ENCODE measurements at regions not wholly inside any gene's neighbourhood (a gene's known extent, or its start where the extent isn't known, plus 50 kb on each side); places are given as distances from the start of the nearest gene placed in this dataset.

DNA sequence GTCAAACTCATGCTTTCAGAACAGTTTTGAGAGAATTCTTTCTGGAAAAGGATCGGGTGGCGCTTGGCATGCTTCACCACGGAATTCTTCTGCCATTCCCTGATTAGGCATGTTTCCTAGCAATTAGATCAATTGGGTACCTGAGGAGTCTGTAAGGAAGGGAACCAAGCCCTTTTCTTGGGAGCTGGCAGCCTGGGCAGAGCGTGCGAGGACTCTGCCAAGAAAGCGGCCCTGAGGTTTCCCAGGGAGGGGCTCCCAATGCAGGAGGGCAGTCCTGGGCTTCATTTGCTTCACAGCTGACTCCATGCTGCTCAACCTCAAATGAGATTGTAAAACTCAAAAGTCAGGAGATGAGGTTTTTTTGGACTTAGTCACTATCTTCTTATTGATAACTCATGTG lies 60.3 kb downstream of the MYCN start:
- peaks cover 0 to 8% (median 0%) of the 10 kb centered on the region in 5 donors for H3K27me3 ChIP-seq (ENCODE audit: control insufficient read depth in 5 of 5, insufficient read depth in 4 of 5, low read length in 5 of 5)
- no peak overlapping the region for H3K27ac ChIP-seq (ENCODE audit: low read depth, low read length)
- no peak overlapping the region for H3K9ac ChIP-seq (ENCODE audit: low read length in 5 of 5)
- H3K36me3 ChIP-seq (ENCODE audit: control insufficient read depth in 5 of 5, insufficient read depth in 5 of 5, low read length in 5 of 5) = no peaks in the 10 kb centered on the region
- no peaks in the 10 kb centered on the region for H3K9me3 ChIP-seq (ENCODE audit: control insufficient read depth in 5 of 5, low read length in 5 of 5)
- no peaks in the 10 kb centered on the region for H3K4me1 ChIP-seq (ENCODE audit: control insufficient read depth in 5 of 5, insufficient read depth in 5 of 5, low read length in 5 of 5)
- no peak overlapping the region for H3K4me3 ChIP-seq (ENCODE audit: low read depth in 1 of 5, low read length in 5 of 5)

DNA sequence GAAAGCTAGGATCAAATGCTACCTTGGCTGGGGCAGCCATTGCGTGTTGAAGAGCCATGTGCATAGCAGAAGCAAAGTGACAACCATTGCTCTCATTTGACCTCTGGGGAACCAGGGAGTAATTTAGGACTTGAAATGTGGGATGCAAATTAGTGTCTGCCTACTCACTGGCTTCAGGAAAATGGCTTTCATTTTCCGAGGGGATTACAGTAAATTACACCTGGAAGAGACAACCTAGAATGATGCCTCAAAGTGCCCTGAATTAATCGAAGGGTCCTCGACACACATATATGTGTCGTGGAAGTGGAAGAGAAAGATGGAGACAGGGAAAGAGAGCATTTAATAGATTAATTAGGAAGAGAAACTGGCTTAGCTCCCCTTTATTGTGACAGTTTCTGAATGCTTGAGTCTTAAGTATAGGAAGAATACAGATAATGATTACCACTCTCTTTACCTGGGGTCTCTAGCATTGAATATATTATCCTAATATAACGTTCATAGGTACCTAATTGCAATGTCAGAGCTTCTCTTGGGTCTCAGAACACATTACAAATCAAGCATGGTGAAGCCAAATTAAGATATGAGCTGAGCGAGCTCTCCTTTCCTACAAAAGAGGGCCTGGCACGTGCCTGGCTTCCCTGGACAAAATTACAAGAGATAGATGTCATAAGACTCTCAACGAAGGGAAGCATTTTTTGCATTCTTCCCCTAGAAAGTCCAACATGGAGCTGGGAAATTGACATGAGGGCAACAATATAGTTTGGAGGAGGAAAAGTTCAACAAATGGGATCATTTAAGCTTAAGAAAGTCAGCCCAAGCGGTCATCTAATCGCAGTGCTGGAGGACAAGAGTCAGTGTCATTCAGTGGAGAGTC lies 59.5 kb downstream of the MYCN start:
- H3K4me1 ChIP-seq (ENCODE audit: control insufficient read depth in 5 of 5, insufficient read depth in 5 of 5, low read length in 5 of 5) = no peaks in the 10 kb centered on the region
- no peaks in the 10 kb centered on the region for H3K9me3 ChIP-seq (ENCODE audit: control insufficient read depth in 5 of 5, low read length in 5 of 5)
- no peak overlapping the region for H3K9ac ChIP-seq (ENCODE audit: low read length in 5 of 5)
- peaks cover 0 to 8% (median 0%) of the 10 kb centered on the region in 5 donors for H3K27me3 ChIP-seq (ENCODE audit: control insufficient read depth in 5 of 5, insufficient read depth in 4 of 5, low read length in 5 of 5)
- no peak overlapping the region for H3K27ac ChIP-seq (ENCODE audit: low read depth, low read length)
- no peaks in the 10 kb centered on the region for H3K36me3 ChIP-seq (ENCODE audit: control insufficient read depth in 5 of 5, insufficient read depth in 5 of 5, low read length in 5 of 5)
- H3K4me3 ChIP-seq (ENCODE audit: low read depth in 1 of 5, low read length in 5 of 5) = no peak overlapping the region

DNA sequence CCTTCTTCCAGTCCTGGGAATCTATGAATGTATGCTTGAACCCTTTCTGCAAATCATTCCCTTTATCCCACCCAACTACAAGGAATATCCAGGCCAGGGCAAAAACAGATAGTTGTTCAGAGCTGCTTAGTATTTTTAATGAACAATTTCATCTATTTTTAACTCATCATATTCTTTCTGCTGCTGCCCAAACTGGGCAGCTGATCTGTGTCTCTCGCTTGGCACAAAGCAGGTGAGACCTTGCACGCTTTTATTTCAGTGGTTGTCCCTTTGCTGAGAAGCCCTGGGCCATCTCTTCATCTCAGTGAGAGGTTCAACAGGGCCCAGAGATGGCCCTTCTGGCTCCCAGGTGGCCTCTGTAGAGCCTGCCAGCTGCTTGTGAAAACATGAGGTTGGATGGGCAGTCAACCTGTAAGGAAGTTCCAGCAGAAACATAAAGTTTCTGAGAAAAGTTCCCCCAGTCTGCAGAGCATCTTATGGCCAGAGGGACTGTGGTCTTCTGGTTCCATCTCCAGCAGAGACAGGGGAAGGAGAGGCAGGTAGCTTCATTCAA lies 57.5 kb downstream of the MYCN start:
- Histone ChIP-seq H3K4me1 (ENCODE audit: control insufficient read depth in 5 of 5, insufficient read depth in 5 of 5, low read length in 5 of 5) (no peaks in the 10 kb centered on the region), H3K27me3 (ENCODE audit: control insufficient read depth in 5 of 5, insufficient read depth in 4 of 5, low read length in 5 of 5) (peaks cover 0 to 8% (median 0%) of the 10 kb centered on the region in 5 donors), H3K27ac (ENCODE audit: low read depth, low read length) (no peak overlapping the region), H3K9ac (ENCODE audit: low read length in 5 of 5) (no peak overlapping the region), H3K4me3 (ENCODE audit: low read depth in 1 of 5, low read length in 5 of 5) (no peak overlapping the region), H3K36me3 (ENCODE audit: control insufficient read depth in 5 of 5, insufficient read depth in 5 of 5, low read length in 5 of 5) (no peaks in the 10 kb centered on the region), H3K9me3 (ENCODE audit: control insufficient read depth in 5 of 5, low read length in 5 of 5) (no peaks in the 10 kb centered on the region)

DNA sequence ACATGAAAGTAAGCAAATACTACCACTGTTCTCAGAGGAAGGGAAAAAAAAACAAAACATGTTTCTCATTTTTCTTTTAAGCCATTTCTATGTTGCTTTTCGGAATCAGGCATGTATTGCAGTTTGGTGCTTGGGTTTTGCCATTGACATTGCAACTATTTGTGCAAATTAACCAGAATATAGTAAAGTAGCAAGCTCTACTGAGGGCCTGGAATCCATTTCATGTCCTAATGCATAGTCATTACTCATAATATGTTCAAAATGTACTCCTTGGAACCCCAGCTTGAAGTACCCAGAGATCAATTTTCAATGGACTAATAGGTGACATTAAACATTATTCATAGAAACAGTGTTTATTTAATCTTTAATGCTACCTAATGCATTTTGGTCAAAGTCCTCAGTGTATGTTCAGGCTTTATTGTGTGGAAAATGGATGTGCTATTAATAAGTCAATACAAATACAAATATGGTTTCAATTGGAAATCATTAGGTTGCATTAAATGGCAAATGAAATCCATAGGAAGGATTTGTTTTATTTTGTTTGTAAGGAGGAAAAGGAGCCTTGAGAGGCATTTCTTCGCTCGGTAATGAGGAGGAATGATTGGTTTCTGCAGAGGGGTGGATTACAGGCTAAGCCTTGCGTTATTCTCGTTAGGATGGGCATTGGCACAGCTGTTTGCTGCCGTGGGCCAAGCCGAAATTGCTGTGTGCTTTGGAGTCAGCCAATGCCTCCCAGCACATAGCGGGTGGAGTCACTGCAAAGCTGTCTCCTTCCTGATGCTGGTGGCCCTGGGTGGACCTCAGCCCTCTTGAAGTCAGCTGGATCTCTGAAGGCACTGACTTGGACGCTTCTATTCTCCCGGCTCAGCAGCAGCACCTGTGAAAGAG lies 56.4 kb downstream of the MYCN start:
- no peak overlapping the region for H3K27ac ChIP-seq (ENCODE audit: low read depth, low read length)
- no peak overlapping the region for H3K4me3 ChIP-seq (ENCODE audit: low read depth in 1 of 5, low read length in 5 of 5)
- H3K9me3 ChIP-seq (ENCODE audit: control insufficient read depth in 5 of 5, low read length in 5 of 5) = no peaks in the 10 kb centered on the region
- H3K4me1 ChIP-seq (ENCODE audit: control insufficient read depth in 5 of 5, insufficient read depth in 5 of 5, low read length in 5 of 5) = no peaks in the 10 kb centered on the region
- H3K27me3 ChIP-seq (ENCODE audit: control insufficient read depth in 5 of 5, insufficient read depth in 4 of 5, low read length in 5 of 5) = peaks cover 0 to 10% (median 0%) of the 10 kb centered on the region in 5 donors
- H3K9ac ChIP-seq (ENCODE audit: low read length in 5 of 5) = no peak overlapping the region
- H3K36me3 ChIP-seq (ENCODE audit: control insufficient read depth in 5 of 5, insufficient read depth in 5 of 5, low read length in 5 of 5) = no peaks in the 10 kb centered on the region
